Stomach (tissue), 4 donors: ENCODE measurements at regions not wholly inside any gene's neighbourhood (a gene's known extent, or its start where the extent isn't known, plus 50 kb on each side); places are given as distances from the start of the nearest gene placed in this dataset.
"Not testable (repeated sequence)": the region's sequence is repeated elsewhere in the genome, so short reads cannot be mapped to it uniquely, and the experiment has no call there.

Experiments
- CTCF ChIP-seq, 7 experiments: fragments of 450-650 bp in 4 of 7; fragments of 200-600 bp in 3 of 7; sonication (generic) in 3 of 7; IDR thresholded peaks; one replicate each; pipeline ENCODE4 v1.5.1; 2016 to 2019; ENCODE audit warnings: antibody characterized with exemption in 7 of 7, control low read depth in 2 of 7, mild to moderate bottlenecking in 1 of 7
- POLR2A ChIP-seq, 4 donors: fragments of 450-650 bp; IDR thresholded peaks; one replicate each; pipeline ENCODE4 v1.6.1; 2016; ENCODE audit warnings: antibody characterized with exemption in 4 of 4, control low read depth in 2 of 4, mild to moderate bottlenecking in 1 of 4, moderate library complexity in 1 of 4

GRCh38 chr9:71260419-71260818, 139.0 kb upstream of the TRPM3 start:
- TF ChIP-seq CTCF, POLR2A (IDR thresholded peaks at IDR 0.05): not testable (repeated sequence)
